ENCODE measurements at regions not wholly inside any gene's neighbourhood (a gene's known extent, or its start where the extent isn't known, plus 50 kb on each side); places are given as distances from the start of the nearest gene placed in this dataset.
"Not testable (repeated sequence)": the region's sequence is repeated elsewhere in the genome, so short reads cannot be mapped to it uniquely, and the experiment has no call there.

- H3K4me1 Mint-ChIP-seq (ENCODE audit: low read depth), result no peaks in the 10 kb centered on the region
- no peaks in the 10 kb centered on the region for H3K27me3 Mint-ChIP-seq (ENCODE audit: low read depth)
- no peak for DNase-seq (ENCODE audit: low spot score)
- H3K9me3 Mint-ChIP-seq, result peaks cover 4% of the 10 kb centered on the region
- no peaks in the 10 kb centered on the region for H3K36me3 Mint-ChIP-seq (ENCODE audit: low read depth)
- no peak overlapping the region for H3K4me3 Mint-ChIP-seq
- no peak overlapping the region for H3K27ac Mint-ChIP-seq
Measured at GRCh38 chr20:40050596-40050995, 638.4 kb downstream of the MAFB start.

GRCh38 chr20:40049854-40050253, 639.2 kb downstream of the MAFB start:
- no peak for DNase-seq (ENCODE audit: low spot score)
- Mint-ChIP-seq H3K4me3 (no peak overlapping the region), H3K4me1 (ENCODE audit: low read depth) (no peaks in the 10 kb centered on the region), H3K27me3 (ENCODE audit: low read depth) (no peaks in the 10 kb centered on the region), H3K9me3 (peaks cover 3% of the 10 kb centered on the region), H3K27ac (no peak overlapping the region), H3K36me3 (ENCODE audit: low read depth) (no peaks in the 10 kb centered on the region)

- no peaks in the 10 kb centered on the region for H3K9me3 Mint-ChIP-seq
- H3K36me3 Mint-ChIP-seq (ENCODE audit: low read depth), result no peaks in the 10 kb centered on the region
- H3K27me3 Mint-ChIP-seq (ENCODE audit: low read depth), result no peaks in the 10 kb centered on the region
- H3K27ac Mint-ChIP-seq, result no peak overlapping the region
- no peaks in the 10 kb centered on the region for H3K4me1 Mint-ChIP-seq (ENCODE audit: low read depth)
- no peak for DNase-seq (ENCODE audit: low spot score)
- no peak overlapping the region for H3K4me3 Mint-ChIP-seq
Measured at GRCh38 chr20:40046703-40047102, 642.3 kb downstream of the MAFB start.

- no peak for DNase-seq (ENCODE audit: low spot score)
- no peaks in the 10 kb centered on the region for H3K27me3 Mint-ChIP-seq (ENCODE audit: low read depth)
- no peaks in the 10 kb centered on the region for H3K9me3 Mint-ChIP-seq
- H3K4me3 Mint-ChIP-seq, result no peak overlapping the region
- no peaks in the 10 kb centered on the region for H3K36me3 Mint-ChIP-seq (ENCODE audit: low read depth)
- H3K27ac Mint-ChIP-seq, result no peak overlapping the region
- no peaks in the 10 kb centered on the region for H3K4me1 Mint-ChIP-seq (ENCODE audit: low read depth)
Measured at GRCh38 chr20:40037511-40037910, 651.5 kb downstream of the MAFB start.

- DNase-seq (ENCODE audit: low spot score), result no peak
- no peaks in the 10 kb centered on the region for H3K4me1 Mint-ChIP-seq (ENCODE audit: low read depth)
- H3K27me3 Mint-ChIP-seq (ENCODE audit: low read depth), result no peaks in the 10 kb centered on the region
- H3K36me3 Mint-ChIP-seq (ENCODE audit: low read depth), result no peaks in the 10 kb centered on the region
- H3K4me3 Mint-ChIP-seq, result no peak overlapping the region
- no peaks in the 10 kb centered on the region for H3K9me3 Mint-ChIP-seq
- H3K27ac Mint-ChIP-seq, result no peak overlapping the region
Measured at GRCh38 chr20:40029589-40029988, 659.4 kb downstream of the MAFB start.

- Mint-ChIP-seq H3K27ac (no peak overlapping the region), H3K9me3 (peaks cover 8% of the 10 kb centered on the region), H3K4me1 (ENCODE audit: low read depth) (no peaks in the 10 kb centered on the region), H3K4me3 (no peak overlapping the region), H3K36me3 (ENCODE audit: low read depth) (no peaks in the 10 kb centered on the region), H3K27me3 (ENCODE audit: low read depth) (no peaks in the 10 kb centered on the region)
- DNase-seq (ENCODE audit: low spot score), result no peak
Measured at GRCh38 chr20:40019510-40019909, 669.5 kb downstream of the MAFB start.

GRCh38 chr20:40017765-40018164, 671.3 kb downstream of the MAFB start:
- Mint-ChIP-seq H3K4me1 (ENCODE audit: low read depth) (no peaks in the 10 kb centered on the region), H3K9me3 (peaks cover 8% of the 10 kb centered on the region), H3K27me3 (ENCODE audit: low read depth) (no peaks in the 10 kb centered on the region), H3K27ac (no peak overlapping the region), H3K36me3 (ENCODE audit: low read depth) (no peaks in the 10 kb centered on the region), H3K4me3 (no peak overlapping the region)
- no peak for DNase-seq (ENCODE audit: low spot score)

GRCh38 chr20:40016890-40017289, 672.1 kb downstream of the MAFB start:
- Mint-ChIP-seq H3K27ac (no peak overlapping the region), H3K27me3 (ENCODE audit: low read depth) (no peaks in the 10 kb centered on the region), H3K4me3 (no peak overlapping the region), H3K4me1 (ENCODE audit: low read depth) (no peaks in the 10 kb centered on the region), H3K36me3 (ENCODE audit: low read depth) (no peaks in the 10 kb centered on the region), H3K9me3 (peaks cover 9% of the 10 kb centered on the region)
- DNase-seq (ENCODE audit: low spot score), result no peak

- Mint-ChIP-seq H3K9me3 (peaks cover 14% of the 10 kb centered on the region), H3K4me1 (ENCODE audit: low read depth) (no peaks in the 10 kb centered on the region), H3K27ac (no peak overlapping the region), H3K27me3 (ENCODE audit: low read depth) (no peaks in the 10 kb centered on the region), H3K4me3 (no peak overlapping the region), H3K36me3 (ENCODE audit: low read depth) (no peaks in the 10 kb centered on the region)
- DNase-seq (ENCODE audit: low spot score), result no peak
Measured at GRCh38 chr20:40016392-40016791, 672.6 kb downstream of the MAFB start.

GRCh38 chr20:40012026-40012425, 677.0 kb downstream of the MAFB start:
- peaks cover 12% of the 10 kb centered on the region for H3K9me3 Mint-ChIP-seq
- H3K36me3 Mint-ChIP-seq (ENCODE audit: low read depth); H3K4me3 Mint-ChIP-seq; H3K27ac Mint-ChIP-seq; DNase-seq (ENCODE audit: low spot score); H3K27me3 Mint-ChIP-seq (ENCODE audit: low read depth); H3K4me1 Mint-ChIP-seq (ENCODE audit: low read depth): not testable (repeated sequence)

GRCh38 chr20:40010483-40010882, 678.6 kb downstream of the MAFB start:
- Mint-ChIP-seq H3K4me3 (no peak overlapping the region), H3K4me1 (ENCODE audit: low read depth) (no peaks in the 10 kb centered on the region), H3K9me3 (peaks cover 12% of the 10 kb centered on the region), H3K27me3 (ENCODE audit: low read depth) (no peaks in the 10 kb centered on the region), H3K27ac (no peak overlapping the region), H3K36me3 (ENCODE audit: low read depth) (no peaks in the 10 kb centered on the region)
- no peak for DNase-seq (ENCODE audit: low spot score)

GRCh38 chr20:40009542-40009941, 679.5 kb downstream of the MAFB start:
- Mint-ChIP-seq H3K27me3 (ENCODE audit: low read depth) (no peaks in the 10 kb centered on the region), H3K36me3 (ENCODE audit: low read depth) (no peaks in the 10 kb centered on the region), H3K27ac (no peak overlapping the region)

GRCh38 chr20:40008177-40008576, 680.9 kb downstream of the MAFB start:
- no peak overlapping the region for H3K4me3 Mint-ChIP-seq
- DNase-seq (ENCODE audit: low spot score), result no peak
- H3K9me3 Mint-ChIP-seq, result peaks cover 7% of the 10 kb centered on the region
- no peak overlapping the region for H3K27ac Mint-ChIP-seq
- H3K27me3 Mint-ChIP-seq (ENCODE audit: low read depth), result no peaks in the 10 kb centered on the region
- no peaks in the 10 kb centered on the region for H3K4me1 Mint-ChIP-seq (ENCODE audit: low read depth)
- no peaks in the 10 kb centered on the region for H3K36me3 Mint-ChIP-seq (ENCODE audit: low read depth)

More at GRCh38 chr20:40009542-40009941, 679.5 kb downstream of the MAFB start:
- Mint-ChIP-seq H3K4me1 (ENCODE audit: low read depth) (no peaks in the 10 kb centered on the region), H3K9me3 (peaks cover 7% of the 10 kb centered on the region), H3K4me3 (no peak overlapping the region)
- DNase-seq (ENCODE audit: low spot score), result no peak

- Mint-ChIP-seq H3K27me3 (ENCODE audit: low read depth) (no peaks in the 10 kb centered on the region), H3K4me1 (ENCODE audit: low read depth) (no peaks in the 10 kb centered on the region), H3K27ac (no peak overlapping the region), H3K4me3 (no peak overlapping the region), H3K36me3 (ENCODE audit: low read depth) (no peaks in the 10 kb centered on the region), H3K9me3 (peaks cover under 1% of the 10 kb centered on the region)
- DNase-seq (ENCODE audit: low spot score), result no peak
Measured at GRCh38 chr20:40006168-40006860, 682.7 kb downstream of the MAFB start.

- H3K9me3 Mint-ChIP-seq; H3K4me3 Mint-ChIP-seq; H3K4me1 Mint-ChIP-seq (ENCODE audit: low read depth); H3K27ac Mint-ChIP-seq; DNase-seq (ENCODE audit: low spot score); H3K27me3 Mint-ChIP-seq (ENCODE audit: low read depth); H3K36me3 Mint-ChIP-seq (ENCODE audit: low read depth): not testable (repeated sequence)
Measured at GRCh38 chr20:40004092-40004491, 684.9 kb downstream of the MAFB start.

Measured in T-helper 2 cell treated with Interferon-gamma antibody and Interleukin-4, amounts not matched to agents 5 μg/mL and 100 μg/mL, for 36 hours (primary cell).